Esophagus muscularis mucosa (tissue), 3 donors: ENCODE measurements at regions not wholly inside any gene's neighbourhood (a gene's known extent, or its start where the extent isn't known, plus 50 kb on each side); places are given as distances from the start of the nearest gene placed in this dataset.
"Not testable (repeated sequence)": the region's sequence is repeated elsewhere in the genome, so short reads cannot be mapped to it uniquely, and the experiment has no call there.

Experiments
- POLR2A ChIP-seq: fragments of 450-650 bp; IDR thresholded peaks from one replicate; pipeline ENCODE4 v1.6.1; 2017; ENCODE audit warnings: antibody characterized with exemption, moderate library complexity, mild to moderate bottlenecking, low read depth
- TF ChIP-seq, protein P1 (sequence below), 3 experiments: fragments of 200-600 bp in 2 of 3; fragments of 450-650 bp in 1 of 3; sonication (generic) in 2 of 3; IDR thresholded peaks; one replicate each; pipeline ENCODE4 v1.5.1; 2017 to 2019; ENCODE audit warnings: antibody characterized with exemption in 3 of 3, mild to moderate bottlenecking in 2 of 3, moderate library complexity in 1 of 3

DNA sequence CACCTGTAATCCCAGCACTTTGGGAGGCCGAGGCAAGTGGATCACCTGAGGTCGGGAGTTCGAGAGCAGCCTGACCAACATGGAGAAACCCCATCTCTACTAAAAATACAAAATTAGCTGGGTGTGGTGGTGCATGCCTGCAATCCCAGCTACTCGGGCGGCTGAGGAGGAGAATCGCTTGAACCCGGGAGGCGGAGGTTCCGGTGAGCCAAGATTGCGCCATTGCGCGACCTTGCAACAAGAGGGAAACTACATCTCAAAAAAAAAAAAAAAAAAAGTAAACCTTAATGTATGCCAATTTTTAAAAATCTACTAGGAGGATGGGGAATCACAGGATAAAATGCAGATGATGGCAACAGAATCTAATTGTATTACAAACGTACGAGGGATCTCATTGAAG lies 95.5 kb upstream of the SIRPA start:
- TF ChIP-seq, protein P1, sequence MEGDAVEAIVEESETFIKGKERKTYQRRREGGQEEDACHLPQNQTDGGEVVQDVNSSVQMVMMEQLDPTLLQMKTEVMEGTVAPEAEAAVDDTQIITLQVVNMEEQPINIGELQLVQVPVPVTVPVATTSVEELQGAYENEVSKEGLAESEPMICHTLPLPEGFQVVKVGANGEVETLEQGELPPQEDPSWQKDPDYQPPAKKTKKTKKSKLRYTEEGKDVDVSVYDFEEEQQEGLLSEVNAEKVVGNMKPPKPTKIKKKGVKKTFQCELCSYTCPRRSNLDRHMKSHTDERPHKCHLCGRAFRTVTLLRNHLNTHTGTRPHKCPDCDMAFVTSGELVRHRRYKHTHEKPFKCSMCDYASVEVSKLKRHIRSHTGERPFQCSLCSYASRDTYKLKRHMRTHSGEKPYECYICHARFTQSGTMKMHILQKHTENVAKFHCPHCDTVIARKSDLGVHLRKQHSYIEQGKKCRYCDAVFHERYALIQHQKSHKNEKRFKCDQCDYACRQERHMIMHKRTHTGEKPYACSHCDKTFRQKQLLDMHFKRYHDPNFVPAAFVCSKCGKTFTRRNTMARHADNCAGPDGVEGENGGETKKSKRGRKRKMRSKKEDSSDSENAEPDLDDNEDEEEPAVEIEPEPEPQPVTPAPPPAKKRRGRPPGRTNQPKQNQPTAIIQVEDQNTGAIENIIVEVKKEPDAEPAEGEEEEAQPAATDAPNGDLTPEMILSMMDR (IDR thresholded peaks at IDR 0.05): not testable (repeated sequence)
- not testable (repeated sequence) for TF ChIP-seq POLR2A
